ENCODE measurements at regions not wholly inside any gene's neighbourhood (a gene's known extent, or its start where the extent isn't known, plus 50 kb on each side); places are given as distances from the start of the nearest gene placed in this dataset.

- DNase-seq (ENCODE audit: low spot score): no peak
- in situ Hi-C loops (cut with MboI; ENCODE audit: low pct_unique_long_range_greater_than_20kb, low sequenced_read_pairs, unreplicated experiment): no loop called here
- no peak for TF ChIP-seq CTCF (IDR thresholded peaks at IDR 0.05; ENCODE audit: extremely low read depth, insufficient read depth, missing control alignments)
These were observed 79.5 kb upstream of the SERP2 start for GRCh38 chr13:44293908-44294735.

GRCh38 chr13:44294876-44295275 lies 78.7 kb upstream of the SERP2 start:
- no peak for TF ChIP-seq CTCF (IDR thresholded peaks at IDR 0.05; ENCODE audit: extremely low read depth, insufficient read depth, missing control alignments)
- in situ Hi-C loops (cut with MboI; ENCODE audit: low pct_unique_long_range_greater_than_20kb, low sequenced_read_pairs, unreplicated experiment): no loop called here

GRCh38 chr13:44296856-44297255 lies 76.8 kb upstream of the SERP2 start:
- no peak for DNase-seq (ENCODE audit: low spot score)
- in situ Hi-C loops (cut with MboI; ENCODE audit: low pct_unique_long_range_greater_than_20kb, low sequenced_read_pairs, unreplicated experiment): no loop called here
- no peak for TF ChIP-seq CTCF (IDR thresholded peaks at IDR 0.05; ENCODE audit: extremely low read depth, insufficient read depth, missing control alignments)

More at GRCh38 chr13:44294876-44295275, 78.7 kb upstream of the SERP2 start:
- no peak for DNase-seq (ENCODE audit: low spot score)

GRCh38 chr13:44298314-44298713 lies 75.3 kb upstream of the SERP2 start:
- in situ Hi-C loops (cut with MboI; ENCODE audit: low pct_unique_long_range_greater_than_20kb, low sequenced_read_pairs, unreplicated experiment): no loop called here

GRCh38 chr13:44299152-44299943 lies 74.3 kb upstream of the SERP2 start:
- in situ Hi-C loops (cut with MboI; ENCODE audit: low pct_unique_long_range_greater_than_20kb, low sequenced_read_pairs, unreplicated experiment): no loop called here
- DNase-seq (ENCODE audit: low spot score): no peak
- TF ChIP-seq CTCF (IDR thresholded peaks at IDR 0.05; ENCODE audit: extremely low read depth, insufficient read depth, missing control alignments): no peak

More at GRCh38 chr13:44298314-44298713, 75.3 kb upstream of the SERP2 start:
- DNase-seq (ENCODE audit: low spot score): no peak
- no peak for TF ChIP-seq CTCF (IDR thresholded peaks at IDR 0.05; ENCODE audit: extremely low read depth, insufficient read depth, missing control alignments)

- peak; percentile 33 for DNase-seq (ENCODE audit: low spot score)
- in situ Hi-C loops (cut with MboI; ENCODE audit: low pct_unique_long_range_greater_than_20kb, low sequenced_read_pairs, unreplicated experiment): no loop called here
- no peak for TF ChIP-seq CTCF (IDR thresholded peaks at IDR 0.05; ENCODE audit: extremely low read depth, insufficient read depth, missing control alignments)
These were observed 72.6 kb upstream of the SERP2 start for GRCh38 chr13:44300895-44301638.
